ENCODE measurements at regions not wholly inside any gene's neighbourhood (a gene's known extent, or its start where the extent isn't known, plus 50 kb on each side); places are given as distances from the start of the nearest gene placed in this dataset.
"Not testable (repeated sequence)": the region's sequence is repeated elsewhere in the genome, so short reads cannot be mapped to it uniquely, and the experiment has no call there.

DNA sequence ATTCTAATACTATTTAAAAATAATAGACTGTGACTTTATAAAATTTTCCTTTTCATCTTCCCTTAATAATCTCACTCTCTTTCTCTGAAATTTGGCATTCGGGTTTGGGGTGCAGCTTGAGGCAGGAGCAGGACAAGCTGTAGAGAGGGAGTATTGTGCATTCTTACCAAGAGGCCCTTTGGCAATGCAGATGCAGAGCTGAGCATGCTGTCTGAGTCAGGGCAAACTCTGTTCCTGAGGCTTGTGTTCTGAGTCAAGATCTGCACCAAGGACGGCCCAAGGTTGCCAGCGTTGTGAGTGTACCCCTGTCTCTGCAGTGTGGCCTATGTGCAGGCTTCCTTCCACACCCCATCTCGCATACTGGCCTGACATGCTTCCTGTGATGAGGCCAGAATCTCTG, 343.8 kb upstream of the FRG2C start:
- DNase-seq (ENCODE audit: low spot score): no peak

DNA sequence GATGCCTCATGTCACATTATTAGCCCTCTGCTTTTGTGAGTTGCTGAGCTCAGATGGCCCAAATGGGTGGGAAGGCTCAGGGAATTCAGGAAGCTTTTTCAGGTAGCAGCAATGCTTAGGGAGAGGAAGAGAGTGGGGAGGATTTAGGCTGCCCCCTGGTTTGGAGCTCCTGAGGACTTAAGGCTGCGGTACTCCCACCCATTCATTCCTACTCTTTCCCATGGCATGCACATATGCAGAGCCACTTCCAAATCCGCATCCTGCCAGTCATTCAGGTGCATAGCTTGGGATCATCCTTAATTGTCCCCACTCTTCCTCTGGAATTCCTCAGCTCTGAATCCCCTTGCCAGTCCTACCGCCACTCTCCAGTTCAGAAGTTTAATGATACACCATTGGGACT, 343.1 kb upstream of the FRG2C start:
- no peak for DNase-seq (ENCODE audit: low spot score)

DNA sequence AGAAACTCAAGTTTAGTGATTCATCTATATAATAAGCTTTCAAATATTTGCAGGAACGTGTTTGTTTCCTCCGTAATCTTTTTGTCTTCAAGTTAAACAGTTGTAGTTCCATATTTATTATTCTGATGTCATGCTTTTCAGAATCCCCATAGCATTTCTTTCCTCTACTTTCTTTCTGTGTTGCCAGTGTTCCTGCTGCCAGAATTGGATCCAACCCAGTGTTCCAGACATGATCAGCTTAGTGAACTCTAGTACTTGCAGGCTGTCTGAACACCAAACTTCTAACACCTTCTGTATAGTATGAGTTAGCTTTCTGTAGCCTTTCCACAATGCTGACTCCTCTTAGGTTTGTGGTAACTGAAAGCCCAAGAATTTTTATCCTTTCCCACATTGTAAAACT, 340.2 kb upstream of the FRG2C start:
- not testable (repeated sequence) for DNase-seq (ENCODE audit: low spot score)

DNA sequence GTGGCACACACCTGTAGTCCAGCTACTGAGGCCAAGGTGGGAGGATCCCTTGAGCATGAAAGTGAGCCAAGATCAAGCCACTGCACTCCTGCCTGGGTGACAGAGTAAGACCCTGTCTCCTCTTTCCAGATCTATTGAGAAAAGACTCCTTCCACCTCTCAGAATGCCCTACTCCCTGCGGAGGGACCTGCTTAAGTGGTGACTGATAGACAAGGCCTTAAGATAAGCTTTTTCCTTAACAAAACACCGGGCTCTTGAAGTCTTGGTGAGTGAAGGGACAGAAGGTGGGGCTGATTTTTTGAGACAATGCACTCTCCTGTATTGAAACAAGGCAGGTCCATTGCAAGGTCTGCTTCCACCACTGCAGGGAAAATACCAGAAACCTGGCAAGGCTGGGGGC, 338.4 kb upstream of the FRG2C start:
- DNase-seq (ENCODE audit: low spot score): no peak

DNA sequence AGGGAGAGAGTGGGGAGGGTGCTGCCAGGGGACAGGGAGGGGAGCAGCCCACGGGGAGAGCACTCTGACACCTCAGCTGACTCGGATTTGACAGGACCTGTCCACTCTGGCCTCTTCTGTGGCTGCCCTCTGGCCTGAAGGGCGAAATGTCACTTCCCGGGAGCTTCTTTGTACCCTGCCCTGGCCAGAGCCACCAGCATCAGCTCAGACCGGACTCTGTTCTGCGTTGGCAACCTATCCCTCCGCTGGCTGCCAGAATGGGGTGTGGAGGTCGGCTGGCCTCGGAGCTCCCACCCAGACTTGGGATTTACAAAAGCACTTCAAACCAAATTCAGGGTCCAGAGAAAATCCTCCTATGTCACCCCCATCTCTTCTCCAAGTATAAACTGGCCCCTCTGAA, 336.7 kb upstream of the FRG2C start:
- DNase-seq (ENCODE audit: low spot score): no peak

DNA sequence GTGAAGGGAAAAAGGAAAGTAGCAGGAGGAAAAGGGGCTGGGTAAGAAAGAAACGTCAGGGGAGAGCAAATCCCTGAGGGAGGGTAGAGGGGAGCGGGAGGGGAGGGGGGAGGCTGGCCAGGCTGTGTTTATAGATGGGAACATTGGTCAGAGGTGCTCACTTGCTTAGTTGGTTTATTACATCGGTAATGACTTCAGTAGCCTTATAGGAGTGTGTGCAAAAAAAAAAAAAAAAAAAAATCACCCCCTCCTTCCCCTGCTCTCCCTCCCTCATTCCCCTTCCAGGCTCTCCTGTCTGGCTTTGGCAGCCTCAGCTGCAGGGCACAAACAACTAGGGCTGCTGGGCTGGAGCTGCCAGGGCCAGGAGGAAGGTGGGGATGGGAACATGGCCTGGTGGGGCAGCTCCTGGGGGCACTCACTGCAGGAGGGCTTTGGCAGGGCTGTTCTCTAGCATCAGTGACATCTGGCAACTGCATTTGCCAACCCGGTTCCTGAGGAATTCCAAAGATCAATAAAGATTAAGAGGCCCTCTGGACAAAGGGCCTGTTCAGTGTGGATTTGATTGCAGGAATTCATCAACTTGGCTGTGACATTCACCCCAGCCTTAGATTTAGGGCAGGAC, 334.5 kb upstream of the FRG2C start:
- no peak for DNase-seq (ENCODE audit: low spot score)

DNA sequence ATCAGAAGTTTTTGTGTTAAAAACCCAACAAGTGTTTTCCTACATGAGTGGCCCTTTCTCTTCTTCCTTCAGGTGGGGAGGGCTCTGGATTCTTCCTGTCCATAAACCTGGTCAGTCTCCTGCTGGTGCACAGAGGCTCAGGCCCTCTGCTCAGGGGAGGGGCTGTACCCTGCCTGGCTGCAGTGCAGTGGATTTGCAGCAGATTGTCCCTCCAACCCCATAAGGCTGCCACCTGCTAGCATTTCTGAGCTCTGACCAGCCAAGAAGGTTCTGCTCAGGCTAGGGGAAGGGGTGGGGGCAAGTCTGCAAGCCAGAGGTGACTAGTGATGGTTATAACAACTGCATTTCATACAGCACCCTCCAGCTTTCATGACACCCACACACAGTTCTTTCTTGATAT, 333.7 kb upstream of the FRG2C start:
- DNase-seq (ENCODE audit: low spot score): not testable (repeated sequence)

DNA sequence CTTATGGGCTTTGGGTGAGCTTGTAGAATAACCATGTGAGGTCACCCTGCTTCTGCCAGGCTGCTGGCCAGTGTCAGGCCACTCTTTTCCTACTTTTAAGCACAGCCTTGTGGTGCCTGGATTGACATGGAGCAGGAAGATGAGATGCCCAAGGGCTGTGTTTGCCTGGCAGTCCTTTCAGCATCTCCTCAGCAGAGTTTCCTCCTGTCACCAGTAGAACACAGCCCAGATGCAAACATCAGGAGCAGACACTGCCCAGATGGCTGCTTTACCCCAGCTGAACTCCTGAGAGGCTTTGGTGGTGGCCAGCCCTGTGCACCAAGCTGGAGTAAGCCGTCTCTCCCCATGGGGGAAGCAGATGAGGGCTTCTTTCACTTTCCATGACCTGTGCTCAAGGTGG, 332.0 kb upstream of the FRG2C start:
- not testable (repeated sequence) for DNase-seq (ENCODE audit: low spot score)

DNA sequence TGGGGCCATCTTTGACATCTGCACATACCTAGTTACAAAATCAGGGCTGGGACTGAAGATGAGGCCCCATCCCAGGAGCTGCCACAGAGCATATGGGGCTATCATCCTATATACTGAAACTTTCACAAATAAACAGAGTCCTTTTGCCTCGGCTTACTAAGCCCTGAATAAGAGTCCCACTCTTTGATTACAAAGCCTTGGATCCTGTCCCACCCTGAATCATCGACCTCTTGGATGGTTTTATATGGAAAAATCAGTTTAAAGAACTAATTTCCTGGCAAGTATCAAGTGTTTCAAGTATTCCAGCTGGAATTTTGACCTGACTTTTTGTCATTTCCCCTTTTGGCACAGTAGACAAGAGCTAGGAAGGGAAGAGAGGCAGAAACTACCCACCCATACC, 331.3 kb upstream of the FRG2C start:
- DNase-seq (ENCODE audit: low spot score): no peak

DNA sequence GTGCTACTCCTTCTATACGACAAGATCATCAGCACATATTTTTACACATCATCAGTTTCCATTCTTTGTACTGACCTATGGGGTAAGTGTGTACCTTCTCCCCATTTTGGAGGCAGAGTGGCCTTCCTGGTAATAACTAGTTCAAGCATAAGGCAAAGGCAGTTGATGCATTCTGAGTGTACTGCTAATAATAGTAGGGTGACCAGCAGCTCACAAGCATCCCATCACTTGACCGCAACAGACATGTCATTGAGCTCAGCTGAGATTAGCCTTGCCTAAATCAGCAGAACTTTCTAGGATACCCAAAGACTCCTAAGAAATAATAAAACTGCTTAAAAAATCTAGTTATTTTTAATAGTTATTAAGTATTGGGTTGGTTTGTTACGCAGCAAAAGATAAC, 329.8 kb upstream of the FRG2C start:
- DNase-seq (ENCODE audit: low spot score): no peak

DNA sequence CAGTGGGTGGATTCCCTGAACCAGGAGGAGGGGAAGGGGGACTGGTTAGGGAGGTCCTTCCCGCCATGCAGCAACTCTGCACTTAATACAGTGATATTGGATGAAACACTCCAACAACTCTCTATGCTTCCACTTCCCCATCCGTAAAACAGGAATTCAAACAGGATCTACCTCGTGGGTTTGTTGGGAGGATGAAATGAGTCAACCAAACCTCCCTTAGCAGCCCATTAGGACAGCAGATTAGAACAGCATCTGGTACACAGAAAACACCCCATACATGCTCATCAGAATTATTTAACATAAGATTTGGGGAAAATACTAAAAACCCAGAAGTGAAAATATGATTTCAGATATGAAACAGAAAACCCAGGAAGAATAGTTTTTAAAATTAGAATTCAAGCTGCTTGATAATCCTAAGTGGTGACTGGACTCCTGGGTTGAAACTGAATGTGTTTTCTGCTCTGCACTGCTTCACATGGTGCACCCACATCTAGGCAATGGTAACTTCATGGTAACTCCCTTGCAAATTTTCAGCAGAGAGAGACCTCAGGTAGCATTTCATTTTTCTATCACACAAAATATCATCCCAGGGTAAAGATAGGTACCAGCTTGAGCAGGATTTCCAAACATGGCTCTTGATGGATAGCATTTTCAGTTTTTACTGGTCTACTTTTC, 326.8 kb upstream of the FRG2C start:
- no peak for DNase-seq (ENCODE audit: low spot score)

DNA sequence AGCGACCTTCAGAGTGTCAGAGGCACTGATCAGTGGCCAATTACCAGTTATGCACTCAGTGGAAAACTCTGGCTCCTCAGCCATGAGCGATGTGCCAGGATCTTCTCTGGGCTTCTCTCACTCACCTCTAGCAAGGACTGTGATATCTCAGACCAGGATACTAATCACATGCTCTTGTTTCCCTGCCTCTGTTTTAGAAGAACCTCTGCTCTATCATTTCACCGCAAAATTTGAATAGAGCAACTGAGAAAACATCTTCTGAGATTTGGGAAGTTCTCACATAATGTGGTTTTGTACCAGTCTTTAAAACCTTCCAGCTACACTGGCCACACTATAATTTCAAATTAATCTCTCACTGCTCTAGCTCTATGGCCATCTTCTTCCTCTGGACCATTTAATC, 325.8 kb upstream of the FRG2C start:
- DNase-seq (ENCODE audit: low spot score): no peak

DNA sequence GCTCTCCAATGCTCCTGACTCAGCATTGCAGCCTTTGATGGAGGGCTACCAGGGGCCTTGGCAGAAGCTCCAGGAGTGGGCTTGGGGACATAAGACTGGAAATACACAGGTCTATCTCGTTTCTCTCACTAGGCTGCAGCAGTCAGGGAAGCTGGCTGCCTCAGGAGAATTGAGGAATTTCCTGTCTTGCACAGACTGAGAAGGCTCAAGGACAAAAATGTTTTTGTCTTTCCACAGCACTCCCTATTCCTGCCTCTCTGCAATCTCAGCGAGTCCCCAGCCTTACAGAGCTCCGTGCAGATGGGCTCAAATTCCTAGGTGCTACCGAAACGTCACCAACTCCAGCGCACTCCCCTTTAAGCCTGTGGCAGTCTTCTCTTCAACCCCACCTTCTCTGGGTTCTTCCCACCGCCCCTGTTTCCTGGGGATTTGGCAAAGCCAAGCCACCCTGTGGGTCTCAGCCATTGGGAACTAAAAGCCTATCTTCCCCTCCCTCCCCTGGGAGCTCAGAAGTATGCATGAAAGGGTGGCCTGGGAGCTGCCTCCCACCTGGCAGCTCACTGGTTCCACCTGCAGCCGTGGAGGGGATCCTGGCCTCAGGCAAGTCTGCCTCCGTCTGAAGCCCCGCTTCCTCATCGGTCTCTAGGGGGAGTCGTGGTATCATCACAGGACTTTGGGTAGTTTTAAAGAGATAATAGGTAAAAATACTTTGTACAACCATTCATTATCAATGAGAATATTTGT, 322.6 kb upstream of the FRG2C start:
- DNase-seq (ENCODE audit: low spot score): no peak

DNA sequence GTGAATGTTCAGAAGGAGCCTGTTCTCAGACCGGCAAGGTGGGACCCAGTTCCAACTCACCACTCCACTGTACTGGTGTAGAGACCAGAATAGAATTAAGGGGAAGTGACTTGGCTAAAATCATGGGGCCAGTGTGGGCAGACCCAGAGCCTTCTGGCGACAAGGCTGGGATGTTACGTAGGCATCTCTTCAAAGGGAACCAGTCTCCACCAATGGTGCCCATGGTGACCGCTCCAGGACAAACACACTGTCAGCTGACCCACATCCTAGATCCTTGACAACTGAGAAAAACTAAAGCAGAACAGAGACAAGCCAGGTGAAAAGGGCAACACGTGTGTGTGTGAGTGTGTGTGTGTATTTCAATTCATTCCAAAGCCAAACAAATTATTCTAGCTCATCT, 321.7 kb upstream of the FRG2C start:
- no peak for DNase-seq (ENCODE audit: low spot score)

DNA sequence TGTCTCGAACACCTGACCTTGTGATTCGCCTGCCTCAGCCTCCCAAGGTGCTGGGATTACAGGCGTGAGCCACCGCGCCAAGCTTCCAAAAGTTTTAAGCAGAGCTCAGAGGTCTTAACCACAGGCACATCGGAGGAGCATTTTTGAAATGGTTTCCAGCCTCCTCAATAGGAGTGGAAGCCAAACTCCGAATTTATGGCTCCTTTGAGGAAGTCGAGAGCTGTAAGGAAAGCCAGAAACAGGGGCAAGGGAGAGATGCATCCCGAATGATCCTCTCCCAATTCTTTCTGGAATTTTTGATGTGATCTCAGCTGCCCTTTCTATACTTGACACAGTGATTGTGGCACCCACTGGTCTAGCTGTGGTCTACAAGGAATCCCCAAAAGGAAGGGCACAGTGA, 313.6 kb upstream of the FRG2C start:
- DNase-seq (ENCODE audit: low spot score): not testable (repeated sequence)

DNA sequence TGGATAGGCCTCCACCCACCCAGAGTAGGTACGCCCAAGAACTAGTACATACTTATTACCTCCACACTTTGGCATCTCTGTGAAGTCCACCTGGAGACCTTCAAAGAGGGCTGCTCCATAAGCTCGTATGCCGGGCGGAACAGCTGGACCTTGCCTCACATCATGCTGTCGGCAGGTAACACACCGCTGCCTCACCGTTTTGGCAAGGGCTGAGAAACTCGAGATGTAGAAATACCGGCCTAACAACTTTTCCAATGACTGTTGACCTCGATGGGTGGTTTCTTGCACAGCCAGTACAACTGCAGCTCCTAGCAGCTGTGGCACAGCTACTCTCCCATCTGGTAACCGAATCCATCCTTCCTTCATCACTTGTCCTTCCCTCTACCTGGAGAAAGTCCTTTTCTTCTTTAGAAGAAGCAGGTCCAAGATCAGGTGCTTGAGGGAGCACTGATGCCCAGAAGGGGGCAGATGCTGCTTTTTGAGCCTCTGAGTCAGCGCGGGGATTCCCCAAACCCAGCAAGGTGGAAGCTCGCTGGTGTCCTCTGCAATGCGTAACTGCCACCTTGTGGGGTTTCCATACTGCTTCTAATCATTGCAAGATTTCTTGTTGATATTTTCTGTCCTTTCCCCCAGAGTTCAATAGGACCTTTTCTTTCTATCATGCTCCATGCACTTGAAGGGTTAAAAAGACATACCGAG, 301.9 kb upstream of the FRG2C start:
- not testable (repeated sequence) for DNase-seq (ENCODE audit: low spot score)

DNA sequence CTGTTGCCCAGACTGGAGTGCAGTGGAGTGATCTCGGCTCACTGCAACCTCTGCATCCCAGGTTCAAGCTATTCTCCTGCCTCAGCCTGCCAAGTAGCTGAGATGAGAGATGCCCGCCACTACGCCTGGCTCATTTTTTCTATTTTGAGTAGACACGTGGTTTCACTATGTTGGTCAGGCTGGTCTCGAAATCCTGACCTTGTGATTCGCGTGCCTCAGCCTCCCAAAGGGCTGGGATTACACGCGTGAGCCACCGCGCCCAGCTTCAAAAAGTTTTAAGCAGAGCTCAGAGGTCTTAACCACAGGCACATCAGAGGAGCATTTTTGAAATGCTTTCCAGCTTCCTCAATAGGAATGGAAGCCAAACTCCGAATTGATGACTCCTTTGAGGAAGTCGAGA, 291.2 kb upstream of the FRG2C start:
- not testable (repeated sequence) for DNase-seq (ENCODE audit: low spot score)

DNA sequence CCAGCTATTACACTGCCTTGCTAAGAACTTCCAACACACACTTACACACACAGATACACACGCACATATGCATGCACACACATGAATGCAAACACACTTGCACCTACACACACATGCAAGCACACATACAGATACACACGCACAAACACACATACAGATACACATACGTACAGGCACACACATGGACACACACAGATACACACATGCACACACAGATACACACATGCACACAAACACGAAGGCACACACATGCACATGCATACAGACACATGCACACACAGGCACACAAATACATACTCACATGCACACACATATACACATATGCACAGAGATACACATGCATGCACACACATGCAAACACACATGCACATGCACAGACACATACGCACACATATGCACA, 284.3 kb upstream of the FRG2C start:
- DNase-seq (ENCODE audit: low spot score): not testable (repeated sequence)

DNA sequence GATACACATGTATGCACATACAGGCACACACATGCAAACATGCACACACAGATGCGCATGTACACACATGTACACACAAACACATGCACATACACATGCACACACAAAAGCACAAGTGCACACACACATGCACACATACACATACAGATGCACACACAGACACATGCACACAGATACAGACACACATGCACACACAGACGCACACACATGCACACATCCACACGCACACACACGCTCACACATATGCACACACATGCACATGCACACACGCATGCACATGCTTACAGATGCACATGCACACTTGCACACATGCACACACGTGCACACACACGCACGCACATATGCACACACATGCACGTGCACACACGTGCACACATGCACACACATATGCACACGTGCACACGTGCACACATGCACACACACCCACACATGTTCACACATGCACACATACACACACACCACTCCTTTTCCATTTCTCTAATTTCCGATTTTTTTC, 283.8 kb upstream of the FRG2C start:
- DNase-seq (ENCODE audit: low spot score): no peak

DNA sequence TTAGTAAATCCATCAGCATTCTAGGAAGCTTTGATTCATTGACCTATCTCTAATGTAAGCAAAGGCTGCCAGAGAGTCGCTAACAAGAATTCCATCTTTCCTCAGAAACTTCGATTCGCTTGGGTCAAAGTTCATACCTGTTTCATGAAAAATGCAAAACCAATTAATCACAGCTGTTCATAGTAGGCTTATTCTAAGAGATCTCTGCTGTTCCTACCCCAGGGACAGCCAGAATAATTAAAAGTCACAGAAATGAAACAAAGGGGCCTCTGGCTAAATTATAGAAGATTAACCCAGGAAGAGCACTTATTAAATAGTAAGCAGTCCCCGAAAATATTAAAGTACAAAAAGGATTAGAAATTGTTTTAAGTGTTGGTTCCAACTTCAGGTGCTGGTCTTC, 280.1 kb upstream of the FRG2C start:
- DNase-seq (ENCODE audit: low spot score): not testable (repeated sequence)

DNA sequence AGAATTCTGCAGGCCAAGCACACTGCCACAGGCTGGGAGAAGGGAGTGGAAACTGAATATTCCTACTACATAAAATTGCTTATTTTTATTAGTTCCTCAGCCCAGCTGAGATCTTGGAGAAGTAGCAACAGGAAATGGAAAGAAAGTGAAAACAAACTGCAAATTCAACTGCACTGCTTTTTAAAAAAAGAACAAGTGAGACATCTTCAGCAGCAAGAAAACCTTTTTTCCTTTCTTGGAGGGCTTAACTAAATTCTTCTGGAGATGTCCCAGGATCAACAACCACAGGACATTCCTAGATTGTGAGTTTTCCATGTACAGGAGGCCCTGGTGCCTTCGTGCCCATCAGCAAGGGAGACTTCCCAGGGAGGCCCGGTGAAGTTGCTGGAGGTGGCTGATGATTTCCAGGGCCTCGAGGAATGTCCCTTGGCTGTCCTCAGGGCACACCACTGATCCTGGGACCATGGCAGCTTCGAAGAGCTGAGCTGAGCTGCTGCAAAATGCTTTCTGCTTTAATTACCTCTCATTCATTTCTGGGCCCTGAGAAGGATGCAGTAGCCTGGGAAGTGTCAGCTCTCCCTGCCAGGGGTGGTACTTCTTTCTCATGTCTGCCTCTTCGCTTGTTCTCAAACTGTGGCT, 275.5 kb upstream of the FRG2C start:
- DNase-seq (ENCODE audit: low spot score): not testable (repeated sequence)

DNA sequence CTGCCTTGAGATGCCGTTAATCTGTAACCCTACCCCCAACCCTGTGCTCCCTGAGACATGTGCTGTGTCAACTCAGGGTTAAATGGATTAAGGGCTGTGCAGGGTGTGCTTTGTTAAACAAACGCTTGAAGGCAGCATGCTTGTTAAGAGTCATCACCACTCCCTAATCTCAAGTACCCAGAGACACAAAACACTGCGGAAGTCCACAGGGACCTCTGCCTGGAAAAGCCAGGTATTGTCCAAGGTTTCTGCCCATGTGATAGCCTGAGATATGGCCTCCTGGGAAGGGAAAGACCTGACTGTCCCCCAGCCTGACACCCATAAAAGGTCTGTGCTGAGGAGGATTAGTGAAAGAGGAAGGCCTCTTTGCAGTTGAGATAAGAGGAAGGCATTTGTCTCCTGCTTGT, 270.8 kb upstream of the FRG2C start:
- DNase-seq (ENCODE audit: low spot score): not testable (repeated sequence)
